GM11168 (cell line): ENCODE measurements at regions not wholly inside any gene's neighbourhood (a gene's known extent, or its start where the extent isn't known, plus 50 kb on each side); places are given as distances from the start of the nearest gene placed in this dataset.

Experiments used
- in situ Hi-C: fragments of 300-500 bp; cut with MboI; formaldehyde crosslinking; loops from one replicate; pipeline ENCODE4 v1.12.0; 2022; ENCODE audit warnings: low sequenced_read_pairs; ENCODE audit not compliant: unreplicated experiment

GRCh38 chr12:58593557-58594304 is 326.6 kb downstream of the LRIG3 start:
- in situ Hi-C loops = no loop called here

GRCh38 chr12:58596381-58596780 is 323.9 kb downstream of the LRIG3 start:
- in situ Hi-C loops = no loop called here

GRCh38 chr12:58601529-58601928 is 318.8 kb downstream of the LRIG3 start:
- in situ Hi-C loops = no loop called here

- in situ Hi-C loops = no loop called here
Measured at GRCh38 chr12:58602179-58602578, 318.1 kb downstream of the LRIG3 start.

- in situ Hi-C loops = no loop called here
Measured at GRCh38 chr12:58602736-58603135, 317.6 kb downstream of the LRIG3 start.

GRCh38 chr12:58607805-58608204 is 312.5 kb downstream of the LRIG3 start:
- in situ Hi-C loops = no loop called here

- in situ Hi-C loops = no loop called here
Measured at GRCh38 chr12:58608711-58609110, 311.6 kb downstream of the LRIG3 start.

GRCh38 chr12:58615047-58615446 is 305.3 kb downstream of the LRIG3 start:
- in situ Hi-C loops = no loop called here

- in situ Hi-C loops = no loop called here
Measured at GRCh38 chr12:58615576-58615975, 304.7 kb downstream of the LRIG3 start.

- in situ Hi-C loops = no loop called here
Measured at GRCh38 chr12:58616618-58617017, 303.7 kb downstream of the LRIG3 start.

GRCh38 chr12:58621126-58621525 is 299.2 kb downstream of the LRIG3 start:
- in situ Hi-C loops = no loop called here

- in situ Hi-C loops = no loop called here
Measured at GRCh38 chr12:58629376-58629775, 290.9 kb downstream of the LRIG3 start.

- in situ Hi-C loops = no loop called here
Measured at GRCh38 chr12:58633479-58633878, 286.8 kb downstream of the LRIG3 start.

- in situ Hi-C loops = no loop called here
Measured at GRCh38 chr12:58639318-58639934, 280.9 kb downstream of the LRIG3 start.

GRCh38 chr12:58640314-58640713 is 280.0 kb downstream of the LRIG3 start:
- in situ Hi-C loops = no loop called here

GRCh38 chr12:58645946-58646345 is 274.4 kb downstream of the LRIG3 start:
- in situ Hi-C loops = no loop called here

- in situ Hi-C loops = no loop called here
Measured at GRCh38 chr12:58647495-58647894, 272.8 kb downstream of the LRIG3 start.

GRCh38 chr12:58648176-58648575 is 272.1 kb downstream of the LRIG3 start:
- in situ Hi-C loops = no loop called here

GRCh38 chr12:58651850-58652249 is 268.5 kb downstream of the LRIG3 start:
- in situ Hi-C loops = no loop called here

GRCh38 chr12:58654021-58654420 is 266.3 kb downstream of the LRIG3 start:
- in situ Hi-C loops = no loop called here

- in situ Hi-C loops = no loop called here
Measured at GRCh38 chr12:58655375-58655774, 264.9 kb downstream of the LRIG3 start.
